ENCODE measurements at regions not wholly inside any gene's neighbourhood (a gene's known extent, or its start where the extent isn't known, plus 50 kb on each side); places are given as distances from the start of the nearest gene placed in this dataset.
"Not testable (repeated sequence)": the region's sequence is repeated elsewhere in the genome, so short reads cannot be mapped to it uniquely, and the experiment has no call there.

DNA sequence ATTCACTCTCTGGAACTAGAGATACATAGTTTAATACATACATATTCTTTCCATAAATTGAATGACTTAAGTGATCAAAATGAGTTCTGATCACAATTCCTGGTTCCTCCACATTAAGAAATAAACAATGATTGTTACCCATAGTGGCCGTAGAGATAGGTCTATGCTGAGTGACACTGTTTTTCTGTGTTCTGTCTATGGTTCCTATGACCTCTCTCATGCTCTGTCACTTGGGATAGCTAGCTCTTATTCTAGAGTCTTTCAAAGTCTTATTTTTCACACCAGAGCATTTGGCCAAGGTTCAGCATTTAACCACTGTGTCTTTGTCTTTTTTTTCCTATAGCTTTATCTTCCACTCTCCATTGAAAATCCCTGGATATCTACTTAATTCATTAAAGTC lies 132.4 kb downstream of the GOLGA6L6 start:
- Histone ChIP-seq H4K20me1 (no peaks in the 10 kb centered on the region), H3K27me3 (no peaks in the 10 kb centered on the region), H3K27ac (no peak overlapping the region), H3K9me3 (peaks cover 22% of the 10 kb centered on the region), H3K9ac (no peak overlapping the region), H3K4me2 (no peak overlapping the region), H3K36me3 (no peaks in the 10 kb centered on the region), H3K4me3 (no peak overlapping the region), H3K4me1 (no peaks in the 10 kb centered on the region)
- TF ChIP-seq Cebpa-rat (IDR thresholded peaks at IDR 0.05) = no peak

- Histone ChIP-seq H3K4me1 (no peaks in the 10 kb centered on the region), H3K9me3 (peaks cover 15% of the 10 kb centered on the region), H3K36me3 (no peaks in the 10 kb centered on the region), H3K4me2 (no peak overlapping the region), H4K20me1 (no peaks in the 10 kb centered on the region), H3K27ac (no peak overlapping the region), H3K27me3 (no peaks in the 10 kb centered on the region), H3K9ac (no peak overlapping the region), H3K4me3 (no peak overlapping the region)
- no peak for TF ChIP-seq Cebpa-rat (IDR thresholded peaks at IDR 0.05)
These were observed 134.0 kb downstream of the GOLGA6L6 start for GRCh38 chr15:20407553-20407952.

DNA sequence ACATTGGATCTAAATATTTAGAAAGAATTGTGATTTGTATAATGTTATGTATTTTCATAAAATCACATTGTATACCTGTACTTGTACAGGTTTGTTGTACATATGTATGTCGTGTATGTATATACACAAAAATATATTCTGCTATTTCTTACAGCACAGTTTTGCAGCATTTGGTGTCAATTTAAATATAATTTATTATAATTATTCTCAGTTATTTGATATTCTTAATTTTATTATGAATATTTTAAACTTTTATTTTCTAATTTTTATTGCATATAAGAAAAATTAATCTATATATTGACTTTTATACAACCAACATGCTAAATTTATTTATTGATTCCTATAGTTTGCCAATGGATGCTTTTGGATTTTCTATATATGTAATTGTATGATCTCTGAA lies 137.0 kb downstream of the GOLGA6L6 start:
- H3K27me3 ChIP-seq, H3K4me3 ChIP-seq, H3K4me1 ChIP-seq, H3K9ac ChIP-seq, H3K4me2 ChIP-seq, H3K27ac ChIP-seq, H4K20me1 ChIP-seq, H3K36me3 ChIP-seq: not testable (repeated sequence)
- peaks cover 13% of the 10 kb centered on the region for H3K9me3 ChIP-seq

DNA sequence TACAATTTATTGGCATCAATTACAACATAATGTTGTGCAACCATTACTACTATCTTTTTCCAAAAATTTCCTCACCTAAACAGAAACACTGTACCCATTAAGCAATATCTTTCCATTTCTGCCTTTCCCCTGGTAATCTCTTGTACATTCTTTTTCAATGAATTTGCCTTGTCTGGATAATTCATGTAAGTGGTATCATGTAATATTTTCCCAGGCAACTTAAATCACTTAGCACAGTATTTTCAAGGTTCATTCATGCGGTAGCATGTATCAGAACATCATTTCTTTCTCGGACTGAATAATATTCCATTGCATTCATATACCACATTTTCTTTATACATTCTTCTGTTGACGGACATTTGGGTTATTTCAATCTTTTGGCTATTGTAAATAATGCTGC lies 139.0 kb downstream of the GOLGA6L6 start:
- H3K4me2 ChIP-seq, H3K27ac ChIP-seq, H3K4me3 ChIP-seq, H3K4me1 ChIP-seq, H4K20me1 ChIP-seq, H3K9ac ChIP-seq, H3K36me3 ChIP-seq, H3K27me3 ChIP-seq: not testable (repeated sequence)
- peaks cover 13% of the 10 kb centered on the region for H3K9me3 ChIP-seq

GRCh38 chr15:20401058-20401457 lies 140.5 kb downstream of the GOLGA6L6 start:
- H3K36me3 ChIP-seq, H3K27me3 ChIP-seq, H3K4me3 ChIP-seq, H4K20me1 ChIP-seq, H3K27ac ChIP-seq, H3K4me1 ChIP-seq, H3K9ac ChIP-seq, H3K4me2 ChIP-seq, H3K9me3 ChIP-seq: not testable (repeated sequence)

DNA sequence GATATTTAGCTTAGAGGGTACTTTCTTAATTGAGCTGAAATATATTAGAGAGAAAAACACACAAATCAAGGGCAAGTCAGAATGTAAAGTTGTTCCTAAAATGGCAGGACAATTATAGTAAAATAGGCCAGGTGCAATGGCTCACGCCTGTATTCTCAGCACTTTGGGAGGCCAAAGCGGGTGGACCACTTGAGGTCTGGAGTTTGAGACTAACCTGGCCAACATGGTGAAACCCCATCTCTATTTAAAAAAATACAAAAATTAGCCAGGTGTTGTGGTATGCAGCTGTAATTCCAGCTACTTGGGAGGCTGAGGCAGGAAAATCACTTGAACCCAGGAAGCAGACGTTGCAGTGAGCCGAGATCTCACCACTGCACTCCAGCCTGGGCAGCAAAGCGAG lies 142.9 kb downstream of the GOLGA6L6 start:
- not testable (repeated sequence) for H3K36me3 ChIP-seq, H3K27me3 ChIP-seq, H3K4me2 ChIP-seq, H4K20me1 ChIP-seq, H3K9ac ChIP-seq, H3K4me3 ChIP-seq, H3K9me3 ChIP-seq, H3K27ac ChIP-seq, H3K4me1 ChIP-seq

GRCh38 chr15:20388161-20388560 lies 153.4 kb downstream of the GOLGA6L6 start:
- H3K4me1 ChIP-seq, H3K27me3 ChIP-seq, H3K36me3 ChIP-seq, H3K9ac ChIP-seq, H3K4me2 ChIP-seq, H3K4me3 ChIP-seq, H4K20me1 ChIP-seq, H3K27ac ChIP-seq: not testable (repeated sequence)
- H3K9me3 ChIP-seq = peaks cover 21% of the 10 kb centered on the region

GRCh38 chr15:20386198-20386597 lies 155.4 kb downstream of the GOLGA6L6 start:
- no peak overlapping the region for H3K27ac ChIP-seq
- no peak for TF ChIP-seq Cebpa-rat (IDR thresholded peaks at IDR 0.05)
- H3K27me3 ChIP-seq = no peaks in the 10 kb centered on the region
- no peak overlapping the region for H3K9ac ChIP-seq
- H4K20me1 ChIP-seq = no peaks in the 10 kb centered on the region
- H3K9me3 ChIP-seq = peaks cover 21% of the 10 kb centered on the region
- H3K4me1 ChIP-seq = peaks cover 6% of the 10 kb centered on the region
- no peak overlapping the region for H3K4me2 ChIP-seq
- no peaks in the 10 kb centered on the region for H3K36me3 ChIP-seq
- no peak overlapping the region for H3K4me3 ChIP-seq

GRCh38 chr15:20380199-20380598 lies 161.4 kb downstream of the GOLGA6L6 start:
- H3K9me3 ChIP-seq, H3K4me3 ChIP-seq, H3K27me3 ChIP-seq, H3K4me2 ChIP-seq, H3K9ac ChIP-seq, H3K36me3 ChIP-seq, H4K20me1 ChIP-seq, H3K27ac ChIP-seq, H3K4me1 ChIP-seq: not testable (repeated sequence)

DNA sequence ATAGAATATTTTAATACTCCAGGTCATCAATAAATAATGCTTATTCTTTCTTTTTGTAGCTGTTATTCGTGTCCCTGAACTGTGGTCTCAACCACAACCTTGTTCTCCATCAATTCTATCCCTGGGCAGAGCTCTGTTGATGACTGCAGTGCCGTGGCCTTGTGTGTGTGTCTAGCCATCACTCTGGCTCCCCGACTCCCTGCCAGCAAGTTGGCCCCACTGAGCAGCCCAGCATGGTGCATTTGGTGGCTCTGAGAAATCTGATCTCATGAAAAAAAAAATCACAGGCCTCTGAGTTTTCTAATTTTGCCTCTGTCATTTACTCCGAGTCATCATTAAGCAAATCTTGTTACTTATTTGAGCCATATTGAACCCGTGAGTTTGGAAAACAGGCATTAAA lies 164.7 kb downstream of the GOLGA6L6 start:
- H3K36me3 ChIP-seq = no peaks in the 10 kb centered on the region
- H3K9me3 ChIP-seq = no peaks in the 10 kb centered on the region
- no peak overlapping the region for H3K9ac ChIP-seq
- no peak overlapping the region for H3K27ac ChIP-seq
- no peaks in the 10 kb centered on the region for H4K20me1 ChIP-seq
- H3K4me3 ChIP-seq = no peak overlapping the region
- no peak for TF ChIP-seq Cebpa-rat (IDR thresholded peaks at IDR 0.05)
- H3K27me3 ChIP-seq = no peaks in the 10 kb centered on the region
- no peak overlapping the region for H3K4me2 ChIP-seq
- no peaks in the 10 kb centered on the region for H3K4me1 ChIP-seq

- not testable (repeated sequence) for H3K9me3 ChIP-seq, H3K36me3 ChIP-seq, H3K4me2 ChIP-seq, H3K9ac ChIP-seq, H3K4me3 ChIP-seq, H3K27me3 ChIP-seq, H4K20me1 ChIP-seq, H3K4me1 ChIP-seq, H3K27ac ChIP-seq
These were observed 169.2 kb downstream of the GOLGA6L6 start for GRCh38 chr15:20372416-20372815.

- H3K4me2 ChIP-seq = no peak overlapping the region
- H3K9me3 ChIP-seq = no peaks in the 10 kb centered on the region
- H3K9ac ChIP-seq = no peak overlapping the region
- no peak overlapping the region for H3K27ac ChIP-seq
- TF ChIP-seq Cebpa-rat (IDR thresholded peaks at IDR 0.05) = no peak
- H4K20me1 ChIP-seq = no peaks in the 10 kb centered on the region
- no peaks in the 10 kb centered on the region for H3K27me3 ChIP-seq
- no peaks in the 10 kb centered on the region for H3K4me1 ChIP-seq
- H3K4me3 ChIP-seq = no peak overlapping the region
- H3K36me3 ChIP-seq = no peaks in the 10 kb centered on the region
These were observed 172.1 kb downstream of the GOLGA6L6 start for GRCh38 chr15:20369500-20369899.
